Muscle layer of duodenum (tissue), 2 donors: ENCODE measurements at regions not wholly inside any gene's neighbourhood (a gene's known extent, or its start where the extent isn't known, plus 50 kb on each side); places are given as distances from the start of the nearest gene placed in this dataset.

ENCODE experiments used
- H3K27ac ChIP-seq: one replicate; pipeline ENCODE4 v1.7.0; 2013; ENCODE audit warnings: mild to moderate bottlenecking, low read length
- H3K27me3 ChIP-seq: one replicate; pipeline ENCODE4 v1.7.0; 2013; ENCODE audit warnings: low read depth, mild to moderate bottlenecking, control low read depth, low read length
- H3K36me3 ChIP-seq, 2 donors: one replicate each; pipeline ENCODE4 v1.7.0; 2013; ENCODE audit warnings: low read length in 2 of 2, control low read depth in 1 of 2, mild to moderate bottlenecking in 1 of 2; ENCODE audit not compliant: insufficient read depth in 2 of 2, control insufficient read depth in 1 of 2
- H3K4me1 ChIP-seq, 2 donors: one replicate each; pipeline ENCODE4 v1.7.0; 2013; ENCODE audit warnings: low read length in 2 of 2, mild to moderate bottlenecking in 2 of 2, control low read depth in 1 of 2, moderate library complexity in 1 of 2; ENCODE audit not compliant: insufficient read depth in 2 of 2, control insufficient read depth in 1 of 2
- H3K4me3 ChIP-seq, 2 donors: one replicate each; pipeline ENCODE4 v1.7.0; 2013; ENCODE audit warnings: low read length in 2 of 2, low read depth in 1 of 2, mild to moderate bottlenecking in 1 of 2
- H3K9me3 ChIP-seq, 2 donors: one replicate each; pipeline ENCODE4 v1.7.0; 2013; ENCODE audit warnings: low read length in 2 of 2, control low read depth in 1 of 2, mild to moderate bottlenecking in 1 of 2; ENCODE audit not compliant: control insufficient read depth in 1 of 2
- donor health status: healthy.

DNA sequence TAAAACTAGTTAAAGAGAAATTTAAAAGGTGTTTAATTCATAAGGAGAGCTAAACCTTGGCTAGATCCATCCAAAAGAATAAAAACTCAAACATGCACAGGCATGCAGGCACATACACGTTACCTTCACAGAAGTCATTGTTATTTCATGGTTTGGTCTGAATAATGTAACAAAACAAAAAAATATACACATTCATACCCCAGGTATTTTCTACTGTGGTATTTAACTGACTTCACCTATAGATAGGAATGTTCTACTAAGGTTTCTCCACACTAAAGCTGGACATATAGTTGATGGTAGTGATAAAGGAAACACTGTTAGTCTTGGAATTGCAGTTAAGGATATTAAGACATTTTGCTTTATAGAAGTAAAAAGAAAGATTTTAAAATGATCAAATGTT, 283.6 kb upstream of the PCDH10 start:
- Histone ChIP-seq H3K27me3 (no peaks in the 10 kb centered on the region), H3K27ac (no peak overlapping the region), H3K4me3 (no peak overlapping the region), H3K4me1 (no peaks in the 10 kb centered on the region), H3K9me3 (no peaks in the 10 kb centered on the region), H3K36me3 (no peaks in the 10 kb centered on the region)

DNA sequence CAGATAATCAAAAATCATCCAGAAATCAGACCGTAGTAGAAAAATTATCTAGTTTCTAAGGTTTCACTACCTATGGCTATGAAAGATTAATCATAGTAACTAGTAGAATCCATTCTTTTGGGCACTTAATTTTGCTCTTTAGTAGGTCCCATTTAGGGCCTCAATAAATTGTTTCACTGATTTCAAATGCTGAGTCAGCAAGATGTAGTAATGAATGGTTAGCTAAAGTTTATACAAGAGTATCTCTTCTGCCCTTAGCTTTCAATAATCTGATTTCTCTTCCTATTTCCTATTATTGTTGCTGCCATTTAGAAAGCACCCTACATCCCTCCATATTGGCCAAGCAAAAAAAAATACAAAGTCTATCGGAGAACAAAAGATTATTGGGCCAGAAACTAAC, 283.2 kb upstream of the PCDH10 start:
- H3K36me3 ChIP-seq, result no peaks in the 10 kb centered on the region
- H3K9me3 ChIP-seq, result peaks cover 0 to 2% of the 10 kb centered on the region in 2 donors
- H3K27ac ChIP-seq, result no peak overlapping the region
- no peaks in the 10 kb centered on the region for H3K27me3 ChIP-seq
- no peak overlapping the region for H3K4me3 ChIP-seq
- H3K4me1 ChIP-seq, result no peaks in the 10 kb centered on the region

DNA sequence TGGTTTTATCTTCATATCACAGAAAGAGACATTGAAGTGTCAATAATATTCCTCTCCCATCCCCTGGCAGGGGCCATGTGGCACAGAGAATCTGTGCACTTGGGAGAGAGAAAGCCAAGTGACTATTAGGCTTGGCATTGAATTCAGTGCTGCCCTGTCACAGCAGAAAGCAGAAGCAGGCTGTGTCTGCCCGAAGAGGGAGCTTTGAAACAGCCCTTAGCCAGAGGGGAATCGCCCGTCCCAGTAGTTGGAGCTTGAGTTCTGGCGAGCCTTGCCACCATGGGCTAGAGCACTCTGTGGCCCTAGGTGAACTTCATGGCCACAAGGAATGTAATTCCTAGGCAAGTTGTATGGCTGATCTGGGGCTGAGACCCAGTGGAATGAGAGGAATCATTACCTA, 282.5 kb upstream of the PCDH10 start:
- no peaks in the 10 kb centered on the region for H3K36me3 ChIP-seq
- no peaks in the 10 kb centered on the region for H3K4me1 ChIP-seq
- no peaks in the 10 kb centered on the region for H3K27me3 ChIP-seq
- peaks cover 0 to 2% of the 10 kb centered on the region in 2 donors for H3K9me3 ChIP-seq
- H3K4me3 ChIP-seq, result no peak overlapping the region
- H3K27ac ChIP-seq, result no peak overlapping the region

DNA sequence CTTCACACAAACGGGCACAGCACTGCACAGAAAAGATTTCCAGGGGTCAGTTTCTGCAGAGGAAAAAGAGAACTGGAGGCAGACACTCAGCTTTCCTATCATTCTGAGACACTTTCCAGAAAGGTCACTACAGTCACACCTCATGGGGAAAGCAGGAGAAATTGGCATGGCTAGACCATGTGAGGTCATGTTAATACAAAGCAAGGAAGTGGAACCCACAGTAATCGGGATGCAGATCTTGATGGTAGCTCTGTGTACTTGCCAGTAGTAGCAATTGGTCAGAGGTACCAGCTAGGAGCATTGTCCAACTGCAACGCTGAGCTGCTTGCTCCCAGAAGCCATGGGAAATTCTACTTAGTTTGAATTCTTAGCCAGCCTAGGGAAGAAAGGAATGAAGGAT, 255.3 kb upstream of the PCDH10 start:
- H3K4me3 ChIP-seq, result no peak overlapping the region
- H3K36me3 ChIP-seq, result no peaks in the 10 kb centered on the region
- no peak overlapping the region for H3K27ac ChIP-seq
- no peaks in the 10 kb centered on the region for H3K4me1 ChIP-seq
- H3K9me3 ChIP-seq, result no peaks in the 10 kb centered on the region
- no peaks in the 10 kb centered on the region for H3K27me3 ChIP-seq

DNA sequence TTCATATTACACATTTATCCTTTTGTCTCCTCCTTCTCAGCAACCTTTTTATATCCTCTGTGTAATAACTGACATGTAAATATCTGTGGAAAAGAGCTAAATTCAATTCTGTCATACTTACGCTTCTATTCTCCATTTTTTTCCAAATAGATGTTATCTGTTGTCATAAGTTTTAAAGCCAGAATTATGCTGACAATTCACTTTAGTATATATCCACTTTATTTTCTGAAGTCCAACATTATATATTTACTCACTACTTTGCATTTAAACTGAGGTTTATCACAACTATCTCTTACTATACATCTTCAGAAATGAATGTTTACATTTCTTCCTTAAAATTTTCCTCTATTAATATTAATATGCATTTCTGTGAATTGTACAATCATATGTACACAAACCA, 247.9 kb upstream of the PCDH10 start:
- H3K27me3 ChIP-seq, result no peaks in the 10 kb centered on the region
- no peak overlapping the region for H3K27ac ChIP-seq
- no peak overlapping the region for H3K4me3 ChIP-seq
- H3K36me3 ChIP-seq, result no peaks in the 10 kb centered on the region
- no peaks in the 10 kb centered on the region for H3K4me1 ChIP-seq
- H3K9me3 ChIP-seq, result no peaks in the 10 kb centered on the region

DNA sequence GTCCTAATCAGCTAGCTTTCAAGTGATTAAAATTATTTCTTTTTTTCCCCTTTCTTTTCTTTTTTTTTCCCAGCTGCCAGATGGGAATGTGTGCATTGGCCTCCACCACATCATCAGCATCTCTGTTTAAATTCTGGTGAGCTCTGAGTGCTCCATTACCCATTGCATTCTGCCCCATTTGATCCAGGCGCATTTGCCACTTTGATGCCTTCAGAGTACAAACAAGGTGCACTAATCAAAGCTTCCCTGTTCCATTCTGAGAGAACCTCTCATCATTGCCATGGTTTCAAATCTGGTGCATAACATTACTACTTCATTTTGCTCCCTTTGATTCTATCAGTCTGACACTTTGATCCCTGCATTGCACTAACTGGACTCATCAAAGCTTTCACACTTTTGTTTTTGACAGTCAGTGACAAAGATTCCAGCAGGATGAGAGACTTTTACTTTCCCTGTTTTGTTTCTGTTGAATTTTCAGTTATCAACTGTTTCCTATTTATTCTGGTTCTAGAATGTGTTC, 238.8 kb upstream of the PCDH10 start:
- Histone ChIP-seq H3K36me3 (no peaks in the 10 kb centered on the region), H3K4me3 (no peak overlapping the region), H3K4me1 (no peaks in the 10 kb centered on the region), H3K9me3 (no peaks in the 10 kb centered on the region), H3K27ac (no peak overlapping the region), H3K27me3 (no peaks in the 10 kb centered on the region)

DNA sequence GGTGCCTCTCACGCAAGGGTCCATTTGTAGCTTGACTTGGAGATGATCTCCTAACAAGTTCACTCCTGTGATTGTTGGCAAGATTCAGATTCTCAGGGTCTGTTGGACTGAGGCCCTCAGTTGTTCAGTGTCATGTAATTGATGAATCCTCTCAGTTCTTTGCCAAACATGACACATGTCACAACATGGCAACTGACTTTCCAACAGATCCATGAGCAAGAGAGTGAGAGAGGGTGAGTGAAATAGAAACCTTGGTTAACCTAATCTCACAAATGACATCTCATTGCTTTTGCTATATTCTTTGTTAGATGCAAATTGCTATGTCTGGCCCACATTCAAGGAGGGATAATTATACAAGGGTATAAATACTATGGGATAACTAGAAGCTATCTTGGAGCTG, 231.0 kb upstream of the PCDH10 start:
- no peak overlapping the region for H3K27ac ChIP-seq
- no peaks in the 10 kb centered on the region for H3K4me1 ChIP-seq
- H3K36me3 ChIP-seq, result no peaks in the 10 kb centered on the region
- no peaks in the 10 kb centered on the region for H3K27me3 ChIP-seq
- no peaks in the 10 kb centered on the region for H3K9me3 ChIP-seq
- no peak overlapping the region for H3K4me3 ChIP-seq

DNA sequence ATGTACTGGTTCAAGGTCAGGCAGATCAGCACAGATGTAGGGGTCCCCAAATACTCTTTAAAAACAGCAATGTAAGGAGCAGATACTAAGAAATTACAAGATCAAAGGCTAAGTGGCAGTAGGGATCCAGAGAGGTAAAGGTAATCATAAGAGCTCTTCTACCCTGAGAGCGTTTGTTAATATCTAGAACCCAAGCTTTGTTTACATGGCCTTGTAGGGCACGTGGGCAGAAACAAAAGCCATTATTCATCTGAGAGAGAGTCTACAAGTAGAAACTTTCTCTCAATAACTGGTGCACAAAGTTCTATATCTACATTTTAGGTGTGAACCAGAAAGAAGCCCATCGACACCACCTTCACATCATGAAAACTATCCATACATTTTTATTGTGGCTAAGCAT, 225.6 kb upstream of the PCDH10 start:
- Histone ChIP-seq H3K36me3 (no peaks in the 10 kb centered on the region), H3K27ac (no peak overlapping the region), H3K4me1 (no peaks in the 10 kb centered on the region), H3K4me3 (no peak overlapping the region), H3K27me3 (no peaks in the 10 kb centered on the region), H3K9me3 (no peaks in the 10 kb centered on the region)

DNA sequence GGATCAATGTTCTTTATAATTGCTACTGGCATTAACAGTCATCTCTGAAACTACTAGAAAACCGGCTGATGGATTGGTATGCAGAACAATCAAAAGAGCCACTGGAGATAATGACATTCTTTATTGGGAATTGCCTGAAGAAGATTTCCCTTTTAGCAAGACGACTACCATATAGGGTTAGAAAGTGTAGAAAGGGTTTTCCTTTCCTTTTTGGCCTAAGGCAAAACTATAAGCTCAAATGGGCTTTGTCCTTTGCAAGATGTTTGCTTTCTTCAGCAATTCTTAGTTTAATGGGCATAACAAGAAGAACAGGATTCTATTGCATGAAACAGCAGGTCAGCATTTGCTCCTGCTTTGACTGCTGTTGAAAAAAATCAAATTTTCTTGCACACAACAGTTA, 214.2 kb upstream of the PCDH10 start:
- Histone ChIP-seq H3K27ac (no peak overlapping the region), H3K9me3 (peaks cover 0 to 8% of the 10 kb centered on the region in 2 donors), H3K4me3 (no peak overlapping the region), H3K27me3 (no peaks in the 10 kb centered on the region), H3K4me1 (no peaks in the 10 kb centered on the region), H3K36me3 (no peaks in the 10 kb centered on the region)

DNA sequence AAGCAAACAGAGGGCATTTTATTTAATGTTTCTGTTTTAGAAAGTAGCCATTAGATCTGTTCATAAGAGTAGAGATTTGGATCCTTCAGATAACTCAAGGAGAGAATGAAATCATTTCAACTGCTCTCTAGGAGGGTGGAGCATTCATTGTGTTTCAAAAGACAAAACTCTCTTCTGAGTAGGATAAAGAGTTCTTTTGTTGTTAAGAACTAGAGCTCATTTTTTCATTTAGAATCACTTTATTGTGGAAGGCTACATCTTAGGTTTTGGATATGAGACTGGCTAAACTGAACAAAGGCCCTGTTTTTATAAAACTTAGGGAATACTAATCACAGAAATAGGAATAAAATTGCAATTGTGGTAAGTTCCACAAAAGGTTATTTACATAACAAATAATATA, 193.9 kb upstream of the PCDH10 start:
- Histone ChIP-seq H3K27ac (no peak overlapping the region), H3K9me3 (peaks cover 0 to 9% of the 10 kb centered on the region in 2 donors), H3K4me3 (no peak overlapping the region), H3K36me3 (no peaks in the 10 kb centered on the region), H3K27me3 (no peaks in the 10 kb centered on the region), H3K4me1 (no peaks in the 10 kb centered on the region)

DNA sequence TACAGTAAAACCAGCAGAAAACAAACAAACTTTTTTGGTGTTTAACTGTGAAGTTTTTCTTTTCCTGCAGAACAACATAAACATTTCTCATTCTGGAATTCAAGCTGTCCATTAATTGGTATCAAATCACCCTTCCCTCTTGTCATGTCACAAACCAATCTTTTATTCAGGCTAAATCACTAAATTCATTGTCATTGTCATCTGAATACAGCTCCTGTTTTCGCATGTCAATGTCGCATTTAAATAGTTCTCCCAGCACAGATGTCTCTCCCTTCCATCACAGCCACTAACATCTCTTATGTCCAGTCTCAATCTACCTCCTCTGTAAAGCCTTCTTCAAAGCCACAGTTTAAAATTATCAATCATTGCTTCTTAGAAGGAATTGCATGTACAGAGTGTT, 192.1 kb upstream of the PCDH10 start:
- Histone ChIP-seq H3K4me1 (no peaks in the 10 kb centered on the region), H3K27ac (no peak overlapping the region), H3K36me3 (no peaks in the 10 kb centered on the region)

DNA sequence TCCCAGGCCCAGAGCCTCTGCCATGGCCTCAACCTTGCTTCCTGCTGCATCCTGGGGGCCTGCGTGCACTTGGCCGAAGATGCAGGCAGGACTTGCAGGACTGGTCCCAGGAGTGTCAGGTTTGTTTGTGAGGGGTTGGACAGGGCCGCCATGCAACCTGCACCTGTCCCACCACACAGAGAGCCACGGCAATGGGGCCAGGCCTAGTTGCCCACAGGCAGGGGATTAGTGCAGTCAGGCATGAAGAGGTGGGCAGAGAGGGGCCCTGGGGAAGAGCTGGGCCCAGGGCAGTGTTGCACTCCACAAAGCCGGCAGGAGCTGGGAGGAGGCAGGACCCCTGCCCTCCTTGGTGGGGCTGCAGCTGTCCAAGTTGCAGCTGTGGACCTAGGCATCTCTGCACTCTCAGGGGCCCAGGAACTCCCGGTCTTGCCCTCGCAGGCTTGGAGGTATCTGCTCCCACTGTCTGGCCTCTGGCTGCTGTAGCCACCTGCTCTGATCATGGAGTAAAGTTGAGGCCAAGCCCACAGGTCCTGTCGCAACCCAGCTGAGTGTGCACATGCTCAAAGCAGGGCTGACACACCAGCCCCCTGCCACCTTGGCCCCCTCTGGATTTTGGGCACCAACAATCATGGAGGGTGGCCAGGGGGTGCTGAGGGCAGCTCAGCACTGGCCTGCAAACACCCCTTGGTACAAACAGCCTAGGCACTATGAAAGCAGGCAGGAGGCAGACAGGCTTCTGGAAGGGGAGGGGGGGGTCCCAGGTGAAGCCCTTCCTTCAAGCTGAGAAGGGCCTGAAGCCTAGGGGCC, 190.4 kb upstream of the PCDH10 start:
- Histone ChIP-seq H3K9me3 (peaks cover 0 to 10% of the 10 kb centered on the region in 2 donors), H3K4me1 (no peaks in the 10 kb centered on the region), H3K27me3 (no peaks in the 10 kb centered on the region), H3K36me3 (no peaks in the 10 kb centered on the region), H3K4me3 (no peak overlapping the region), H3K27ac (no peak overlapping the region)

More for the DNA sequence above, 192.1 kb upstream of the PCDH10 start:
- Histone ChIP-seq H3K9me3 (peaks cover 0 to 10% of the 10 kb centered on the region in 2 donors), H3K4me3 (no peak overlapping the region), H3K27me3 (no peaks in the 10 kb centered on the region)
